NCI-H187 (cell line): ENCODE measurements at regions not wholly inside any gene's neighbourhood (a gene's known extent, or its start where the extent isn't known, plus 50 kb on each side); places are given as distances from the start of the nearest gene placed in this dataset.
"Not testable (repeated sequence)": the region's sequence is repeated elsewhere in the genome, so short reads cannot be mapped to it uniquely, and the experiment has no call there.

Source experiments
- DNase-seq, 2 experiments: peaks; one replicate each; lab custom pipeline; 2025; lab: John Stamatoyannopoulos, UW

DNA sequence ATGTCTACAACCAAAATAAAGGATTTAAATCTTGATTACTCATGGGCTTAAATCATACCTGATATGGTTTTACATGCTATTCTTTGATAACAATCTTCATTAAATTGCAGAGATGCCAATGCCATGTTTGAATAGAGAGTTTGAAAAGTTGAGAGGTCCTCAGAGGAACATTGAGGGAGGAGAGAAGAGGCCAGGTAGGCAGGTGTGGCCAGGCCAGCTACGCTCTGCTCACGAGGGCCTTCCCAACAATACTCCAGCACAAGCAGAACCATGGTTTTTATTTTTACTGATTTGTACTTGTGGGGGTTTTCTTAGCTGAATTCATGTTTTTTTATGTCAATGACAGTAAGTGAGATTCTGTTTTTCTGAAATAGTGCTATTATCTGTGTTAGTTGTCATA is 158.1 kb upstream of the RFC3 start:
- DNase-seq: no peak

DNA sequence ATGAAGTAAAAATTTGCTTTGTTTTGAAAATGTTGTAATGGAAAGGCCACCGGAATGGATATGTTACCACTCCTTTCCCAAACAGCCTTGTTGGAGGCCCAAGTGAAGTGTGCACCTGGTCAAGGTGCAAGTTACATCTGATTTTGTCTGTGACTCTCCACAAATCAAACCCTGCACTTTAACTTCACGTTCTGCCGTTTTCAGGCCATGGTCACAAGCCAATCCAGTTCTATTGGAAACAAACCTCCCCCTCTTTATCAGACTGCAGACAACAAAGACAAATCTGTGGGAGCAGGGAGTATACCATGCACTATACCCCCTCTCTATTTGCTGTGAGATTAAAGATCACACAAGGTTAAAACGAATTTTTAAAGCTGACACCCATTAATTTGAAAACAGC is 155.6 kb upstream of the RFC3 start:
- DNase-seq: no peak

GRCh38 chr13:33665626-33666175 is 152.2 kb upstream of the RFC3 start:
- no peak for DNase-seq

DNA sequence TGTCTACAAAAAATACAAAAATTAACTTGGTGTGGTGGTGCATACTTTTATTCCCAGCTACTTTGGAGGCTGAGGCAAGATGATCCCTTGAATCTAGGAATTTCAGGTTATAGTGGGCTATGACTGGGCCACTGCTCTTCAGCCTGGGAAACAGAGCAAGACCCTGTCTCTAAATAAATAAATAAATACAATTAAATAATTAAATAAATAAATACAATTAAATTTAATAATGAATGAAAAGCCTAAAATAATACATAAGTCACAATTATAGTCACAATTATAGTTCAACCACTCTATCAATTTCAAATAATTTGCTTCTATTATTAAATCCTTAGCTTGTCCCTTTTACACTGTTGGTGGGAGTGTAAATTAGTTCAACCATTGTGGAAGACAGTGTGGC is 146.4 kb upstream of the RFC3 start:
- DNase-seq: no peak

- DNase-seq: not testable (repeated sequence)
These were observed 145.9 kb upstream of the RFC3 start for GRCh38 chr13:33672022-33672421.

GRCh38 chr13:33676045-33676989 is 141.6 kb upstream of the RFC3 start:
- DNase-seq: no peak

DNA sequence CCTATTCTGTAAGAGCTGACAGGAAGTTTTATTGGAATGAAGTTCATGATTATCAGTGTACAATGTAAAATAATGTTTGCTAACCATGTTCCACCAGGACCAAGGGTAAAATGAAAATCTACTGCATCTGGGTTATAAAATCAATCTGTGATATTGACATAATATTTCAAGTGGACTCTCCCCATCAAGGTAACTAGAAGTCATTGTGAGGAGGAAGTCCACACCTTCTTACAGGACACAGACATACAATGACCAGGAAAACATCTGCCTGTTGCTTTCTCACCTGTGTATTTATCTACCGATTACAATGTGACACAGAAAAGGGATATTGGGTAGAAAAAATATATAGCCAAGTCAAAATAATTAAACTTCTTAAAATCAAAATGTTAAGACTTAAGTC is 140.7 kb upstream of the RFC3 start:
- no peak for DNase-seq

DNA sequence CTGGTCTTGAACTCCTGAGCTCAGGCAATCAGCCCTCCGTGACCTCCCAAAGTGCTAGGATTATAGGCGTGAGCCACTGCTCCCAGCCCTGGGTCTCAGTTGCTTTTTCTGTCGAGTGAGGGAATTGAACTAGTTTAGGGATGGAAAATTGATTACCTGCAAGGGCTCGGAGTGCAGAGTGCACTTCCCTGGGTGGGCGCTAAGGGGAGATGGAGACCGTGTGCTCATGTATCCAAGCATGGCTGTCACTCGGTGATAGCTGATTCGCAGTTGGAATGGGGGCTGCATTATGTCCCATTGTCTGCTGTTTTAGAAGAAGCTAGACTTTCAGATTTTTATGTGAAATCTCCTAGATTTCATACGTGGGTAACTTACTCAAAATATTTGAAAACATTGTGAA is 139.9 kb upstream of the RFC3 start:
- no peak for DNase-seq

DNA sequence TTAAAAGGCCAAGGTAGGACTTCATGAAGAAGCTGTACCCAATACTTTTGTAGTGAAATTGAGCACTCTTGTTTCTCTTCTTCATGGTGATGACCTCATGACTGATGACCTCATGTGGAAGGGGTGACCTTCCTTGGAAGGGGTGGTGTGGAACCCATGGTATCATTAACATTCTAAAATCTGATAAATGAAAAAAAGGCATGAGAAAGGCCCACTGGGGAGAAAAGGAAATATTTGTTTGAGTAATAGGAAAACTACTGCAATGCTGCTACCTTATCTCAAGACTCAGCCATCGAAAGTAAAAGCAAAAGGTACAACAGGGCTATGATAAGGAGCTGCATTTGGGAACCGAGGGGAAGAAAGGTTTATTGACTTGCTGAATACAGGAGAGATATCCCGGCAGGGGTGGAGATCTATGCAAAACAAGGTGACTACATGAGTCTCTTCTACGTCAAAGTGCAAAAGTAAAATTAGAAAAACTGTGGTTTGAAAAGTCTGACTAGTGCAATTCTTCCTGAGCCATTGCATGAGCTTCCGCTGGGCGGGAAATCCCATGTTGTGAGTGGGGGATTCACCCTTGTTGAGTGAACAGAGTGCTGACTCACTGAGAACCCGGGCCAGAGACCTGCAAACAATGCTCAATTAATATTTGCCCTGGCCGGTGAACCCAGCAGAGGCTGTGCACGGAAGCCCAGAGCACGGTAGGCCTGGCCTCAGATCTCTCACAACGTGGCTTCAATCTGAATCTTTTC is 138.9 kb upstream of the RFC3 start:
- no peak for DNase-seq

DNA sequence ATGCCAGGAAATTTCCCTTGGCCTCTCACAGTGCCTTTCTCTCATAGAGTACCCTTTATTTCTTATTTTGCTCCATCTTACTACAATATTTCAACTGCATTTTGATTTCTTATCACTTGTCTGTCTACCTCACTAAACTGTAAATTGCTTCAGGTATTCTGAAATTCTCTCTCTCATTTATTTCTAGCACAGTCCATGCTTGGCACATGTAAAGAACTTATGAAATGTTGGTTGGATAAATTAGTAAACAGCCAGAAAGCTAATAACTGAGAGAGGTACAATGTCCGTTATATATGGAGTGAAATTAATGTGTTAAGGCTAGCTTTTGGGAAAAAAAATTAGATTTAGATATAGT is 138.3 kb upstream of the RFC3 start:
- DNase-seq: no peak

- no peak for DNase-seq
These were observed 135.9 kb upstream of the RFC3 start for GRCh38 chr13:33682020-33682564.

- not testable (repeated sequence) for DNase-seq
These were observed 135.3 kb upstream of the RFC3 start for GRCh38 chr13:33682646-33683045.

DNA sequence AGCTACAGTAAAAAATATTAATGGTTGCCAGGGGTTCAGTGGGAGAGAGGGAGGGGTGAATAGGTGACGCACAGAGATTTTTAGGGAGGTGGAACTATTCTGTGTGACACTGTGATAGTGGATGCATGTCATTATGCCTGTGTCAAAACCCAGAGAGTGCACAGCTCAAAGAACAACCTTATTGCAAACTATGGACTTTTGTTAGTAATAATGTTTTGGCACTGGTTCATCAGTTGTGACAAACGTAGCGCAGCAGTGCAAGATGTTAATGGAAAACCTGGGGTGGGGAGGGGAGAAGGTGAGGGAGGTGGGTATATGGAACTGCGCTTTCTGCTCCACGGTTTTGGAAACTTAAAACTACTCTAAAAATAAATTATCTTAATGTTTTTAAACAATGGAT is 134.6 kb upstream of the RFC3 start:
- no peak for DNase-seq

DNA sequence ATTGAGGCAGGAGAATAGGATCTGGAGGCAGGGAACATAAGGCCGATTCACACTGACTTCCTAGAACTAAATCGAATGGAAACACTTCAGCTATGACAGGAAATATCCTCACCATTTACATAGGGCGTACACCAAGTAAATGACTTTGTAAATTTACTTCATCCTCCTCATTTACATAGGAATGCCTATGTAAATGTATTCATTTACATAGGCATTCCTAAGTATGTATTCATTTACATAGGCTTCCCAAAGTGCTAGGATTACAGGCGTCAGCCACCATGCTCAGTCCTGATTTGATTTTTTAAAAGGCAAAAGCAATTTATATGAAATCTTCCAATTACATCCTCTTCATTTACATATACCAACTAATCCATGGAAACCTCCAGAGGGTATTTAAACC is 133.1 kb upstream of the RFC3 start:
- DNase-seq: no peak

DNA sequence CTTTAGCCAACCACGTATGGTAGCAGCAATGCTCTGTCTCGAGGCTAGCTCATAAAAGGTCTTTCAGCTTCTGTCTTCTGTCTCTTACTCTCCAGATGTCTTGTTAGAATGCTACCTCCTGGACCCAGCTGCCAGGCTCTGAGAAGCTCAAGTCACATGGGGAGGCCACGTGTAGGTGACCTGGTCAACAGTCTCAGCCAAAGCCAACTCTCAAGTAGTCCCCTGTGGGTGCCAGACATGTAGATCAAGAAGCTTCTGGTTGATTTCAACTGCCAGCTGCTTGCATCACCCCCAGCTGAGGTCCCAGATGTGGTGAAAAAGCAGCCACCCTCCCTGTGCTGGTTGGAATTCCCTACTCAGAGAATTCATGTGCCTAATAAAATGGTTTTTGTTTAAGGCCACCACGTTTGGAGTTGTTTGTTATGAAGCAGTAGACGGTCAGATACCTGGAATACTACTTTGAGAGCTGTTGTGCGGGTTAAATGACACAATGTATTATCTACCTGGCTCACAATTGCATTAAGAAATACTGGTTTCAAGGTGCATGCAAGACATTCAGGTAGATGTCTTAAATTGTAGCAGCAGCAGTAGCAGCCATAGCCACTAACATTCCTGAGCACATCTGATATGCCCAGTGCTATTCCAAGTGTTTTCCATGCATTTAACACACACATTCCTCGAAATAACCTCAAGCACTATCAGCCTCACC is 131.0 kb upstream of the RFC3 start:
- no peak for DNase-seq

DNA sequence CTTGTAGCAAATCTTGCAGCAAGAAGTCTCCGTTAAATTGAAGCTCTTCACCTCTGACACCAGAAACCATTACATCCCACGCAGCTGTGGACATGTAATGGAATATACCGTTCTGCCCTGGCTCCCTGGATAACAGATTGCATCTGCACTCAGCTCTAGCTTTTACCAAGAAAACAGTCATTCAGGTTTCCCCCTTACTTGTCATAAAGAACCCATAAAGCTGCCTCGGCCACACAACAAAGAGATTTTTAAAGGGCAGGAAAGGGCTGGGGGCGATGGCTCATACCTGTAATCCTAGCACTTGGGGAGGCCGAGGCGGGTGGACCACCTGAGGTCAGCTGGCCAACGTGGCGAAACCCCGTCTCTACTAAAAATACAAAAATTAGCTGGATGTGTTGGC is 127.6 kb upstream of the RFC3 start:
- DNase-seq: no peak

GRCh38 chr13:33691980-33692379 is 126.0 kb upstream of the RFC3 start:
- DNase-seq: no peak

- DNase-seq: no peak
These were observed 125.4 kb upstream of the RFC3 start for GRCh38 chr13:33692531-33692930.

GRCh38 chr13:33694546-33694945 is 123.4 kb upstream of the RFC3 start:
- DNase-seq: no peak

GRCh38 chr13:33696530-33696929 is 121.4 kb upstream of the RFC3 start:
- DNase-seq: no peak

GRCh38 chr13:33697926-33698325 is 120.0 kb upstream of the RFC3 start:
- DNase-seq: no peak

DNA sequence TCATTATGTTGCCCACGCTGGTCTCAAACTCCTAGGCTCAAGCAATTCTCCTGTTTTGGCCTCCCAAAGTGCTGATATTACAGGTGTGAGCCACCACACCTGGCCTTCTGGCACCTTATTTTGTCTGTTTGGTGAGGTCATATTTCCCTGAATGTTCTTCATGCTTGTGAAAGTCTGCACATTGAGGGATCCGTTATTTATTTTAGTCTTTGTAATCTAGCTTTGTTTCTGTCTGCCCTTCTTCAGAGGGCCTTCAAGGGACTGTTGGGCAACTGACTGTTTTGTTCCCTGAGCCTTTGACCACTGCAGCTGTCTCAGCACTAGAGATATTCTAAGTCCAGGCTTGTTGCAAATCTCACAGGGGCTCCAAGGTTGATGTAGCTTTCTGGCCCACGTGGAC is 110.5 kb upstream of the RFC3 start:
- DNase-seq: no peak
